ENCODE measurements at regions not wholly inside any gene's neighbourhood (a gene's known extent, or its start where the extent isn't known, plus 50 kb on each side); places are given as distances from the start of the nearest gene placed in this dataset.
A peak's percentile ranks its signal among the peaks of the same experiment; 100 is the strongest.

GRCh38 chr13:48181482-48182145 is 51.4 kb upstream of the ITM2B start:
- no peaks in the 10 kb centered on the region for H3K4me1 ChIP-seq

GRCh38 chr13:48178126-48178525 is 54.9 kb upstream of the ITM2B start:
- intact Hi-C loops (cut with DNase I) = no loop called here
- WGBS (ENCODE audit: insufficient coverage, low coverage, low lambda C conversion rate, missing lambda C conversion rate) = 54% methylated on average over 2 of the region's 2 CpGs

More at GRCh38 chr13:48181482-48182145, 51.4 kb upstream of the ITM2B start:
- no peak for DNase-seq
- H3K36me3 ChIP-seq = no peaks in the 10 kb centered on the region
- no peaks in the 10 kb centered on the region for H3K9me3 ChIP-seq
- H3K27ac ChIP-seq = no peak overlapping the region
- intact Hi-C loops (cut with DNase I) = no loop called here
- TF ChIP-seq POLR2A (IDR thresholded peaks at IDR 0.05) = no peak
- no peak for TF ChIP-seq CTCF (IDR thresholded peaks at IDR 0.05)
- H3K27me3 ChIP-seq = no peaks in the 10 kb centered on the region
- 65% methylated on average over 5 of the region's 5 CpGs for WGBS (ENCODE audit: insufficient coverage, low coverage, low lambda C conversion rate, missing lambda C conversion rate)
- peak in 2 of 4 donors; percentile 30 to 53 for ATAC-seq
- no peak overlapping the region for H3K4me3 ChIP-seq

GRCh38 chr13:48176781-48177180 is 56.2 kb upstream of the ITM2B start:
- ATAC-seq (no peak), DNase-seq (no peak)
- intact Hi-C loops (cut with DNase I) = no loop called here
- TF ChIP-seq CTCF (IDR thresholded peaks at IDR 0.05) (no peak), POLR2A (IDR thresholded peaks at IDR 0.05) (no peak)
- H3K9me3 ChIP-seq = no peaks in the 10 kb centered on the region
- H3K27ac ChIP-seq = no peak overlapping the region
- H3K4me3 ChIP-seq = no peak overlapping the region
- no CpG with 5 or more reads among the region's 6 CpGs for WGBS (ENCODE audit: insufficient coverage, low coverage, low lambda C conversion rate, missing lambda C conversion rate)
- no peaks in the 10 kb centered on the region for H3K4me1 ChIP-seq
- no peaks in the 10 kb centered on the region for H3K36me3 ChIP-seq
- no peaks in the 10 kb centered on the region for H3K27me3 ChIP-seq

More at GRCh38 chr13:48178126-48178525, 54.9 kb upstream of the ITM2B start:
- Histone ChIP-seq H3K4me1 (no peaks in the 10 kb centered on the region), H3K36me3 (no peaks in the 10 kb centered on the region), H3K27me3 (no peaks in the 10 kb centered on the region), H3K9me3 (no peaks in the 10 kb centered on the region), H3K27ac (no peak overlapping the region), H3K4me3 (no peak overlapping the region)
- ATAC-seq (no peak), DNase-seq (no peak)
- TF ChIP-seq POLR2A (IDR thresholded peaks at IDR 0.05) (no peak), CTCF (IDR thresholded peaks at IDR 0.05) (no peak)

- intact Hi-C loops (cut with DNase I) = no loop called here
- Histone ChIP-seq H3K4me3 (no peak overlapping the region), H3K4me1 (no peaks in the 10 kb centered on the region), H3K27me3 (no peaks in the 10 kb centered on the region), H3K36me3 (no peaks in the 10 kb centered on the region), H3K27ac (no peak overlapping the region), H3K9me3 (no peaks in the 10 kb centered on the region)
- no peak for DNase-seq
- 83% methylated on average over 1 of the region's 1 CpG for WGBS (ENCODE audit: insufficient coverage, low coverage, low lambda C conversion rate, missing lambda C conversion rate)
- no peak for TF ChIP-seq CTCF (IDR thresholded peaks at IDR 0.05)
- TF ChIP-seq POLR2A (IDR thresholded peaks at IDR 0.05) = no peak
- ATAC-seq = no peak
Measured at GRCh38 chr13:48175185-48175584, 57.8 kb upstream of the ITM2B start.
